Adrenal gland (tissue), 5 donors: ENCODE measurements at regions not wholly inside any gene's neighbourhood (a gene's known extent, or its start where the extent isn't known, plus 50 kb on each side); places are given as distances from the start of the nearest gene placed in this dataset.

Experiments used
- POLR2A ChIP-seq, 2 donors: fragments of 450-650 bp; IDR thresholded peaks; one replicate each; pipeline ENCODE4 v1.6.1; 2017; ENCODE audit warnings: antibody characterized with exemption in 2 of 2, mild to moderate bottlenecking in 2 of 2, moderate library complexity in 1 of 2
- TF ChIP-seq, protein P1 (sequence below), 6 experiments: fragments of 450-650 bp in 4 of 6; fragments of 200-600 bp in 2 of 6; sonication (generic) in 1 of 6; IDR thresholded peaks; 1 replicate in 5 of 6; 2 replicates in 1 of 6; pipeline versions ENCODE4 v1.5.1 to v1.8.0; 2016 to 2021; ENCODE audit warnings: antibody characterized with exemption in 6 of 6, mild to moderate bottlenecking in 2 of 6, moderate library complexity in 1 of 6
- donor health status: DM: no; HTN: no; CAD: no.

DNA sequence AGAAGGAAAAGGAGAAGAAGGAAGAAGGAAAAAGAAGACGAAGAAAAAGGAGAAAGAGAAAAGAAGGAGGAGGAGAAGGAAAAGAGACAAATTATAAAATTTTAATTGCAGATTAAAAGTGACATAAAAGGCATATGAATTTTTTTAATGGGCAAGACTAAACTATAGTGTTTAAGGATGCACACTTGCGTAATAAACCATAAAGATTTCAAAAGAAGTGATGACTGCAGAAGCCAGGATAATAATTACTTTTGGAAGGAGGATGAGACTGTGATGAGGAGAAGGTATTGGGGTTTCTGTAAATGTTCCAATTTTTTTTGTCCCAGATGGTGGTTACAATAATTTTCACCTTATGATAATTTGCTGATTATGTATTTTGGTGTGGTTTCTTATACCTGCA, 243.1 kb upstream of the PKN2 start:
- TF ChIP-seq, protein P1, sequence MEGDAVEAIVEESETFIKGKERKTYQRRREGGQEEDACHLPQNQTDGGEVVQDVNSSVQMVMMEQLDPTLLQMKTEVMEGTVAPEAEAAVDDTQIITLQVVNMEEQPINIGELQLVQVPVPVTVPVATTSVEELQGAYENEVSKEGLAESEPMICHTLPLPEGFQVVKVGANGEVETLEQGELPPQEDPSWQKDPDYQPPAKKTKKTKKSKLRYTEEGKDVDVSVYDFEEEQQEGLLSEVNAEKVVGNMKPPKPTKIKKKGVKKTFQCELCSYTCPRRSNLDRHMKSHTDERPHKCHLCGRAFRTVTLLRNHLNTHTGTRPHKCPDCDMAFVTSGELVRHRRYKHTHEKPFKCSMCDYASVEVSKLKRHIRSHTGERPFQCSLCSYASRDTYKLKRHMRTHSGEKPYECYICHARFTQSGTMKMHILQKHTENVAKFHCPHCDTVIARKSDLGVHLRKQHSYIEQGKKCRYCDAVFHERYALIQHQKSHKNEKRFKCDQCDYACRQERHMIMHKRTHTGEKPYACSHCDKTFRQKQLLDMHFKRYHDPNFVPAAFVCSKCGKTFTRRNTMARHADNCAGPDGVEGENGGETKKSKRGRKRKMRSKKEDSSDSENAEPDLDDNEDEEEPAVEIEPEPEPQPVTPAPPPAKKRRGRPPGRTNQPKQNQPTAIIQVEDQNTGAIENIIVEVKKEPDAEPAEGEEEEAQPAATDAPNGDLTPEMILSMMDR (IDR thresholded peaks at IDR 0.05): no peak
- TF ChIP-seq POLR2A (IDR thresholded peaks at IDR 0.05): no peak
